ENCODE measurements at regions not wholly inside any gene's neighbourhood (a gene's known extent, or its start where the extent isn't known, plus 50 kb on each side); places are given as distances from the start of the nearest gene placed in this dataset.
"Not testable (repeated sequence)": the region's sequence is repeated elsewhere in the genome, so short reads cannot be mapped to it uniquely, and the experiment has no call there.

GRCh38 chr7:69109246-69109645 lies 489.0 kb upstream of the AUTS2 start:
- TF ChIP-seq CTCF (conservative IDR thresholded peaks at IDR 0.05) (no peak), ZFX (IDR thresholded peaks at IDR 0.05) (no peak)
- H3K27ac ChIP-seq, result no peak overlapping the region

DNA sequence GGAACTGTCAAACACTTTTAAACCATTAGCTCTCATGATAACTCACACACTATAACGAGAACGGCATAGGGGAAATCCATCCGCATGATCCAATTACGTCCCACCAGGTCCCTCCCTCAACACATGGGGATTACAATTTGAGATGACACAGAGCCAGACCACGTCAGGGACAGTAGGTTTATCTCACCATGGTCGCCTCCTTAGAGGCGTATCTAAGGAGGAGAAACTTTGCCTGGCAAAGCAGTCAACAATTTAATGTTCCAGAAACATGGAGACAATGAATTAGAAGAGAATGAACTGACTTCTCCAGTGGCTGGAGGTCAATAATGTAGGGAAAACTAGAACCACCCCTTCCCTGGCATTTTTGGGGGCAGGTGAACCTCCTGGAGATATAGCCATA lies 488.4 kb upstream of the AUTS2 start:
- no peak overlapping the region for H3K27ac ChIP-seq
- no peak for TF ChIP-seq ZFX (IDR thresholded peaks at IDR 0.05)
- no peak for TF ChIP-seq CTCF (conservative IDR thresholded peaks at IDR 0.05)

GRCh38 chr7:69110450-69111050 lies 487.7 kb upstream of the AUTS2 start:
- TF ChIP-seq CTCF (conservative IDR thresholded peaks at IDR 0.05) (no peak), ZFX (IDR thresholded peaks at IDR 0.05) (no peak)
- no peak overlapping the region for H3K27ac ChIP-seq

DNA sequence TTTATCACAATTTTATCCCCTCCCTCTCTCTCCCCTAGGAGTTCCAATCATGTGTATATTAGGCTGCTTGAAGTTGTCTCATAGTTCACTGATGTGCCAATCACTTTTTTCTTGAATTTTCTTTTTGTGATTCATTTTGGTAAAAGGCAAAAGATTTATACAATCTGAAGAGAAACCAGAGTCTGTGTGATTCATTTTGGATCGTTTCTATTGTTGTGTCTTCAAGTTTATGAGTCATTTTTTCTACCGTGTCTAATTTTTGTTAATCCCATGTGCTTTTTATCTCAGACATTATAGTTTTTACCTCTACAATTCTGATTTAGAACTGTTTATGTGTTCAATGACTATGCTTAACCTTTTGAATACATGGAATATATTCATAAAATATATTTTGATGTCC lies 483.9 kb upstream of the AUTS2 start:
- TF ChIP-seq CTCF (conservative IDR thresholded peaks at IDR 0.05) (no peak), ZFX (IDR thresholded peaks at IDR 0.05) (no peak)
- H3K27ac ChIP-seq, result no peak overlapping the region

DNA sequence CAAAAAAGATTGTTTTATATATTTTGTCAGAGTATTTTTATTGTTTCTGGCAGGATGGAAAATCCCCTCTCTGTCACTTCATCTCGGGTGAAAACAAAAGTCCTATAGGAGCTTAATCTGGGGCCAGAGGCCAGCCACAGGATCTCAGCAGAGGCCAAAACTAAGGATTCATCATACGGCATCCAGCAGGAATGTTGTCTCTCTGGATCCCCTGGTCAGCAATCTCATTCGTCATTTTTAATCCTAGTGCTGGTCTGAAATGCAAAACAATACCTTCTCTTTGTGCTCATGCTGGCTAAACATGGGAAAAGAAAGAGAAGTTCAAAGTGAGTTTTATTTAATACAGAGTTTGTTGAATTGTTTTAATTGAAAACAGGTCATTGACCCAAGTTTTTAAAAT lies 482.5 kb upstream of the AUTS2 start:
- TF ChIP-seq ZFX (IDR thresholded peaks at IDR 0.05) (no peak), CTCF (conservative IDR thresholded peaks at IDR 0.05) (no peak)
- H3K27ac ChIP-seq, result no peak overlapping the region

DNA sequence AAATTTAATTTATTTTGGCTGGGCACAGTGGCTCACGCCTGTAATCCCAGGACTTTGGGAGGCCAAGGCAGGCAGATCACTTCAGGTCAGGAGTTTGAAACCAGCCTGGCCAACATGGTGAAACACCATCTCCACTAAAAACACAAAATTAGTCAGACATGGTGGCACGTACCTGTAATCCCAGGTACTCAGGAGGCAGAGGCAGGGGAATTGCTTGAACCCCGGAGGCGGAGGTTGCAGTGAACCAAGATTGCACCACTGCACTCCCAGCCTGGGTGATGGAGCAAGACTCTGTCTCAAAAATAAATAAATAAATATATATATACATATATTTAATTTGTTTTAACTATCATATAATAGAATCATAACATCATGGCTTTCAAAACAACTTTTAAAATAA lies 482.1 kb upstream of the AUTS2 start:
- H3K27ac ChIP-seq, result not testable (repeated sequence)

GRCh38 chr7:69122953-69123352 lies 475.3 kb upstream of the AUTS2 start:
- TF ChIP-seq CTCF (conservative IDR thresholded peaks at IDR 0.05) (no peak), ZFX (IDR thresholded peaks at IDR 0.05) (no peak)
- no peak overlapping the region for H3K27ac ChIP-seq

- TF ChIP-seq CTCF (conservative IDR thresholded peaks at IDR 0.05), result no peak
- TF ChIP-seq ZFX (IDR thresholded peaks at IDR 0.05), result no peak
- H3K27ac ChIP-seq, result no peak overlapping the region
These were observed 471.3 kb upstream of the AUTS2 start for GRCh38 chr7:69126896-69127479.

Measured in C4-2B (cell line).